Panc1 (cell line): ENCODE measurements at regions not wholly inside any gene's neighbourhood (a gene's known extent, or its start where the extent isn't known, plus 50 kb on each side); places are given as distances from the start of the nearest gene placed in this dataset.

Source experiments
- ATAC-seq: fragments of 200-7000 bp; cut with Tn5 transposase; 2 replicates; pipeline ENCODE4 v1.9.1; 2020; ENCODE audit warnings: mild to moderate bottlenecking, moderate library complexity
- BruUV-seq: library from RNA; stranded (reverse); fragments of 400-500 nt; replicated peaks from 2 replicates; lab custom pipeline; 2021; lab: Mats Ljungman, UMichigan
- CTCF ChIA-PET: fragments of 300-600 bp; sonication (Branson Sonifier 250); formaldehyde crosslinking; loops from one replicate; lab custom pipeline; 2022; ENCODE audit warnings: antibody characterized with exemption; lab: Charles Lee
- POLR2A ChIA-PET: fragments of 300-600 bp; sonication (Branson Sonifier 250); formaldehyde crosslinking; loops from one replicate; lab custom pipeline; 2022; ENCODE audit warnings: antibody characterized with exemption; lab: Charles Lee
- DNase-seq: peaks from one replicate; pipeline ENCODE4 v3.0.0-alpha.2; 2010; ENCODE audit warnings: low read depth, low spot score
- H3K27ac ChIP-seq: 2 replicates; pipeline ENCODE4 v1.5.1; 2011; ENCODE audit warnings: mild to moderate bottlenecking, low read length, inconsistent platforms
- H3K27me3 ChIP-seq: fragments of 200-500 bp; sonication (Bioruptor generic); 2 replicates; pipeline ENCODE4 v1.6.0; 2014; ENCODE audit warnings: low read length, inconsistent platforms; ENCODE audit not compliant: control insufficient read depth, insufficient read depth
- H3K36me3 ChIP-seq: fragments of 200-500 bp; sonication (Bioruptor generic); 2 replicates; pipeline ENCODE4 v1.5.1; 2014; ENCODE audit warnings: inconsistent platforms, mild to moderate bottlenecking, low read length, moderate library complexity; ENCODE audit not compliant: control insufficient read depth, insufficient read depth
- H3K4me1 ChIP-seq: 2 replicates; pipeline ENCODE4 v1.5.1; 2011; ENCODE audit warnings: inconsistent platforms, mild to moderate bottlenecking, low read length, moderate library complexity; ENCODE audit not compliant: control insufficient read depth, insufficient read depth
- H3K4me3 ChIP-seq, 2 experiments: 2 replicates each; pipeline ENCODE4 v1.5.1; 2011 to 2012; ENCODE audit warnings: low read depth in 2 of 2, low read length in 2 of 2, mild to moderate bottlenecking in 2 of 2, inconsistent platforms in 1 of 2, moderate library complexity in 1 of 2
- H3K9me3 ChIP-seq: fragments of 200-500 bp; sonication (Bioruptor generic); 2 replicates; pipeline ENCODE4 v1.5.1; 2014; ENCODE audit warnings: low read depth, mild to moderate bottlenecking, inconsistent platforms, low read length, moderate library complexity; ENCODE audit not compliant: control insufficient read depth, insufficient read depth
- POLR2AphosphoS5 ChIP-seq: IDR thresholded peaks from 2 replicates; pipeline ENCODE4 v1.6.1; 2012; ENCODE audit warnings: mild to moderate bottlenecking, low read depth, low read length, moderate library complexity
- SIN3A ChIP-seq: IDR thresholded peaks from 2 replicates; pipeline ENCODE4 v1.6.1; 2012; ENCODE audit warnings: low read depth, mild to moderate bottlenecking, low read length, moderate library complexity, borderline replicate concordance; ENCODE audit not compliant: insufficient read depth
- TCF7L2 ChIP-seq: IDR thresholded peaks from 2 replicates; pipeline ENCODE4 v1.6.1; 2011; ENCODE audit warnings: mild to moderate bottlenecking, low read depth, low read length, inconsistent platforms
- in situ Hi-C: cut with HindIII; loops from 2 replicates; pipeline ENCODE4 v1.10.0; 2016; ENCODE audit warnings: low sequenced_read_pairs, low pct_unique_long_range_greater_than_20kb
- intact Hi-C: fragments of 100-400 bp; cut with micrococcal nuclease; formaldehyde crosslinking; loops from one replicate; pipeline ENCODE4 v1.10.0; 2022; ENCODE audit not compliant: unreplicated experiment
- TF ChIP-seq, protein P1 (sequence below): fragments of 450-650 bp; IDR thresholded peaks from 2 replicates; pipeline ENCODE4 v1.5.1; 2017; ENCODE audit warnings: mild to moderate bottlenecking
- TF ChIP-seq, protein P2 (sequence below), 2 experiments: IDR thresholded peaks; 2 replicates each; pipeline ENCODE4 v1.6.1; 2011 to 2012; ENCODE audit warnings: low read depth in 2 of 2, control low read depth in 1 of 2, low read length in 1 of 2, mild to moderate bottlenecking in 1 of 2, moderate library complexity in 1 of 2; ENCODE audit not compliant: insufficient read depth in 1 of 2

DNA sequence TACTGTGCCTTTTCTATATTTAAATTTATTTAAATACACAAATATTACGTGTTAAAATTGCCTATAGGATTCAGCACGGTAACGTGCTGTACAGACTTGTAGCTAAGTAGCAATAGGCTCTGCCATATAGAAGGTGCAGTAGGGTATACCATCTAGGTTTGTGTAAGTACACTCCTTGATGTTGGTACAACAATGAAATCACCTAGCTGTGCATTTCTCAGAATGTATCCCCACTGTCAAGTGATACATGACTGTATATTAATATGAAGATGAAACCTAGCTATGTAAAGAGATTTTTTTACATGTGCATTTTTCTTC lies 431.2 kb downstream of the KCTD8 start:
- intact Hi-C loops: no loop called here
- ATAC-seq (peak; percentile 76), DNase-seq (peak; percentile 4)
- Histone ChIP-seq H3K4me3 (peak overlapping the region; percentile 47 to 72), H3K27me3 (no peaks in the 10 kb centered on the region), H3K4me1 (no peaks in the 10 kb centered on the region), H3K27ac (peak overlapping the region; percentile 82), H3K36me3 (no peaks in the 10 kb centered on the region; the same call in 1 of the 2 replicates), H3K9me3 (no peaks in the 10 kb centered on the region)
- no TSS peak for BruUV-seq
- ChIA-PET CTCF (no interaction called here), POLR2A (no interaction called here)
- TF ChIP-seq TCF7L2 (no peak), POLR2AphosphoS5 (no peak), SIN3A (no peak)
- TF ChIP-seq, protein P1, sequence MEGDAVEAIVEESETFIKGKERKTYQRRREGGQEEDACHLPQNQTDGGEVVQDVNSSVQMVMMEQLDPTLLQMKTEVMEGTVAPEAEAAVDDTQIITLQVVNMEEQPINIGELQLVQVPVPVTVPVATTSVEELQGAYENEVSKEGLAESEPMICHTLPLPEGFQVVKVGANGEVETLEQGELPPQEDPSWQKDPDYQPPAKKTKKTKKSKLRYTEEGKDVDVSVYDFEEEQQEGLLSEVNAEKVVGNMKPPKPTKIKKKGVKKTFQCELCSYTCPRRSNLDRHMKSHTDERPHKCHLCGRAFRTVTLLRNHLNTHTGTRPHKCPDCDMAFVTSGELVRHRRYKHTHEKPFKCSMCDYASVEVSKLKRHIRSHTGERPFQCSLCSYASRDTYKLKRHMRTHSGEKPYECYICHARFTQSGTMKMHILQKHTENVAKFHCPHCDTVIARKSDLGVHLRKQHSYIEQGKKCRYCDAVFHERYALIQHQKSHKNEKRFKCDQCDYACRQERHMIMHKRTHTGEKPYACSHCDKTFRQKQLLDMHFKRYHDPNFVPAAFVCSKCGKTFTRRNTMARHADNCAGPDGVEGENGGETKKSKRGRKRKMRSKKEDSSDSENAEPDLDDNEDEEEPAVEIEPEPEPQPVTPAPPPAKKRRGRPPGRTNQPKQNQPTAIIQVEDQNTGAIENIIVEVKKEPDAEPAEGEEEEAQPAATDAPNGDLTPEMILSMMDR: no peak
- TF ChIP-seq, protein P2, sequence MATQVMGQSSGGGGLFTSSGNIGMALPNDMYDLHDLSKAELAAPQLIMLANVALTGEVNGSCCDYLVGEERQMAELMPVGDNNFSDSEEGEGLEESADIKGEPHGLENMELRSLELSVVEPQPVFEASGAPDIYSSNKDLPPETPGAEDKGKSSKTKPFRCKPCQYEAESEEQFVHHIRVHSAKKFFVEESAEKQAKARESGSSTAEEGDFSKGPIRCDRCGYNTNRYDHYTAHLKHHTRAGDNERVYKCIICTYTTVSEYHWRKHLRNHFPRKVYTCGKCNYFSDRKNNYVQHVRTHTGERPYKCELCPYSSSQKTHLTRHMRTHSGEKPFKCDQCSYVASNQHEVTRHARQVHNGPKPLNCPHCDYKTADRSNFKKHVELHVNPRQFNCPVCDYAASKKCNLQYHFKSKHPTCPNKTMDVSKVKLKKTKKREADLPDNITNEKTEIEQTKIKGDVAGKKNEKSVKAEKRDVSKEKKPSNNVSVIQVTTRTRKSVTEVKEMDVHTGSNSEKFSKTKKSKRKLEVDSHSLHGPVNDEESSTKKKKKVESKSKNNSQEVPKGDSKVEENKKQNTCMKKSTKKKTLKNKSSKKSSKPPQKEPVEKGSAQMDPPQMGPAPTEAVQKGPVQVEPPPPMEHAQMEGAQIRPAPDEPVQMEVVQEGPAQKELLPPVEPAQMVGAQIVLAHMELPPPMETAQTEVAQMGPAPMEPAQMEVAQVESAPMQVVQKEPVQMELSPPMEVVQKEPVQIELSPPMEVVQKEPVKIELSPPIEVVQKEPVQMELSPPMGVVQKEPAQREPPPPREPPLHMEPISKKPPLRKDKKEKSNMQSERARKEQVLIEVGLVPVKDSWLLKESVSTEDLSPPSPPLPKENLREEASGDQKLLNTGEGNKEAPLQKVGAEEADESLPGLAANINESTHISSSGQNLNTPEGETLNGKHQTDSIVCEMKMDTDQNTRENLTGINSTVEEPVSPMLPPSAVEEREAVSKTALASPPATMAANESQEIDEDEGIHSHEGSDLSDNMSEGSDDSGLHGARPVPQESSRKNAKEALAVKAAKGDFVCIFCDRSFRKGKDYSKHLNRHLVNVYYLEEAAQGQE (IDR thresholded peaks at IDR 0.05; ENCODE audit: insufficient read depth in 1 of 2, low read depth in 2 of 2, low read length in 1 of 2): no peak
- in situ Hi-C loops: no loop called here

DNA sequence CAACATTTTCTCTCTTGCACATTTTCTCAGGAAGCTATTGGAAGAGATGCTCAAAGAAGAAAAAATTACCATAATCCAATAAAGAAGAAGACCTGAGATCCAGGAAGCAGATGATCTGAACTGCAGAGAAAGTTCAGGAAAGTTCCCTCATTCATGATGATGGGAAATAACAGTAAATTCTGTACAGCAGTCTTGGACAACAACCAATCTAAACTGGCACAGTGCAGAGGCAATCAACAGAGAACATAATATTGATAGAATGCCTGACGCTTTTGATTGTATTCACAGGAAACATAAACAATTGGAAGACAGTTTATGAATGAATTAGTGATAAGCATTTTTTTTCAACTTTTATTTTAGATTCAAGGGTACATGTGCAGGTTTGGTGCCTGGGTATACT lies 428.9 kb downstream of the KCTD8 start:
- in situ Hi-C loops (no loop called here), intact Hi-C loops (no loop called here)
- H3K4me1 ChIP-seq: no peaks in the 10 kb centered on the region
- DNase-seq (no peak), ATAC-seq (no peak)
- BruUV-seq: no TSS peak
- no peak overlapping the region for H3K27ac ChIP-seq
- no peaks in the 10 kb centered on the region for H3K27me3 ChIP-seq
- TF ChIP-seq TCF7L2 (no peak), POLR2AphosphoS5 (no peak)
- TF ChIP-seq, protein P1: no peak
- TF ChIP-seq, protein P2 (IDR thresholded peaks at IDR 0.05; ENCODE audit: insufficient read depth in 1 of 2, low read depth in 2 of 2, low read length in 1 of 2): no peak
- CTCF ChIA-PET: no interaction called here
- H3K9me3 ChIP-seq: no peaks in the 10 kb centered on the region
- POLR2A ChIA-PET: no interaction called here
- no peak overlapping the region for H3K4me3 ChIP-seq
- no peaks in the 10 kb centered on the region; the same call in 1 of the 2 replicates for H3K36me3 ChIP-seq
